ES-I3 (cell line): ENCODE measurements at regions not wholly inside any gene's neighbourhood (a gene's known extent, or its start where the extent isn't known, plus 50 kb on each side); places are given as distances from the start of the nearest gene placed in this dataset.
"Not testable (repeated sequence)": the region's sequence is repeated elsewhere in the genome, so short reads cannot be mapped to it uniquely, and the experiment has no call there.

Source experiments
- H3K36me3 ChIP-seq: 2 replicates; pipeline ENCODE4 v1.6.1; 2013; ENCODE audit warnings: mild to moderate bottlenecking, low read length, control low read depth, moderate library complexity; ENCODE audit not compliant: insufficient read depth
- H3K4me1 ChIP-seq: 2 replicates; pipeline ENCODE4 v1.6.1; 2013; ENCODE audit warnings: mild to moderate bottlenecking, control low read depth, low read length; ENCODE audit not compliant: insufficient read depth
- H3K9ac ChIP-seq: 2 replicates; pipeline ENCODE4 v1.6.1; 2013; ENCODE audit warnings: low read depth, mild to moderate bottlenecking, low read length, moderate library complexity
- H3K9me3 ChIP-seq: 2 replicates; pipeline ENCODE4 v1.6.1; 2013; ENCODE audit warnings: mild to moderate bottlenecking, low read length, moderate library complexity; ENCODE audit not compliant: control insufficient read depth, insufficient read depth

DNA sequence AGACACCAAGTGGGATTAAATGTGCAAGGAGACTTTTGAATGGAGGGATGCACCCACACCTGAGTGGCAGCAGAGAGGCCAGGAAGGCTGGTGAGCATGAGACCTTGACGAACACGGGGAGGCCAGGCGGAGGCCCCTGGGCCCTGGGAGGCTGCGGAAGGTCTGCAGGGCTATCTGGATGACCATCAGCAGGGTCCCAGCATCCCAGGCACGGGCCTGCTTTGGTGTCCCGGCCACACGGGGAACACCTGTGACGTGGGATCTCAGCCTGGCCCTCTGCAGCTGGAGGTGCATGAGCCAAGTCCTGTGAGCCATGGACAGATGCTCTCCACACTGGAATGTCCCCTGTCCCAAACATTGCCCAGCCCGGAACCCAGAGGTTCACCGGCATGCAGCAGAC, 174.0 kb upstream of the FOXD4L5 start:
- Histone ChIP-seq H3K9me3 (no peaks in the 10 kb centered on the region), H3K4me1 (no peaks in the 10 kb centered on the region), H3K36me3 (no peaks in the 10 kb centered on the region), H3K9ac (no peak overlapping the region)

DNA sequence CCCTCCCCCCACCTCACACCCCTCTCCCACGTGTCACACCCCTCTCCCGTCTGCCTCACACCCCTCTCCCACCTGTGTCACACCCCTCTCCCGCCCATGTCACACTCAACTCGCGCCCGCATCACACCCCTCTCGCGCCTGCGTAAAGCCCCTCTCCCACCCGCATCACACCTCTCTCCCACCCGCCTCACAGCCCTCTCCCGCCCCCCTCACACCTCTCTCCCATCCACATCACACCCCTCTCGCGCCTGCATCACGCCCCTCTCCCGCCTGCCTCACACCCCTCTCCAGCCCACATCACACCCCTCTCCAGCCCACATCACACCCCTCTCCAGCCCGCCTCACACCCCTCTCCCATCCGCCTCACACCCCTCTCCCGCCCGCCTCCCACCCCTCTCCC, 173.5 kb upstream of the FOXD4L5 start:
- Histone ChIP-seq H3K36me3 (no peaks in the 10 kb centered on the region), H3K9me3 (no peaks in the 10 kb centered on the region), H3K4me1 (no peaks in the 10 kb centered on the region), H3K9ac (no peak overlapping the region)

- not testable (repeated sequence) for H3K36me3 ChIP-seq, H3K9ac ChIP-seq, H3K4me1 ChIP-seq, H3K9me3 ChIP-seq
Measured at GRCh38 chr9:65456991-65457390, 172.0 kb upstream of the FOXD4L5 start.

- not testable (repeated sequence) for H3K36me3 ChIP-seq, H3K9ac ChIP-seq, H3K4me1 ChIP-seq, H3K9me3 ChIP-seq
Measured at GRCh38 chr9:65455751-65456647, 171.0 kb upstream of the FOXD4L5 start.

- H3K4me1 ChIP-seq, H3K9me3 ChIP-seq, H3K9ac ChIP-seq, H3K36me3 ChIP-seq: not testable (repeated sequence)
Measured at GRCh38 chr9:65455136-65455535, 170.1 kb upstream of the FOXD4L5 start.

DNA sequence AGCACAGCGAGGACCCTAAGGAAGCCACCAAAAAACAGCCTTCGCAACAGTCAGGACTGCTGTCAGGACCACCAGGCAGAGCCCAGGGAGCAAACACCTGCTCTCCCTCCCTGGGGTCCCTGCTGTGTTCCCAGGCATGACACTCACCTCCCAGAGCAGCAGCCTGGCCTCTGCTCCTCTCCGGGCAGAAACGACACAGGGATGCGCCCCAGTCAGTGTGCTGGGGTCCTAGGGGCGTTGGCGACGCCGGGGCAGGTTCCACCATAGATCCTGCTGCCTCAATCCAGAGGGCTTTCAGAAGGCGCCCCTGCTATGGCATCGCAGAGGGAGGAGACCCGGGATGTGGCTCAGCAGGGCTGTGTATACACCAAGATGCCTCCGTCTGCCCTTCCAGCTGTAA, 169.7 kb upstream of the FOXD4L5 start:
- not testable (repeated sequence) for H3K9me3 ChIP-seq, H3K36me3 ChIP-seq, H3K9ac ChIP-seq, H3K4me1 ChIP-seq

DNA sequence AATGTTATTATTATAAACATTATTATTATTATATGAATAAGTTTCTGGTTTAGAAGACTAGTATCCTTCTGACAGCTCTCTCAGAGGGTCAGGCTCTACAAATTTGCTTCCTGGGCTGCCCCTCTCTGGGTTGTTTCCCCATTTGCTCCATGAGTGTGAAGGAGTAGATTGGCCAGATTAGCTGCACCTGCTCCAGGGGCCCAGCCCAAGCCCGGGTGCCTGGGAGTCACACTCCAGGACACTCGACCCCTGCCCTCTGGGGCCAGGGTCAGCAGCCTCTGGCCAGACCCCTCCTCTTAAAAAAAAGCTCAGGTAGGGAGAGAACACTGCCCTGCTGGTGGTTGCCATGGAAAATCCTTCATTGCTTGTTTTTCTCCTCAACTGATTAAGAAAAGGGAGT, 169.0 kb upstream of the FOXD4L5 start:
- H3K9me3 ChIP-seq, H3K9ac ChIP-seq, H3K4me1 ChIP-seq: not testable (repeated sequence)

GRCh38 chr9:65449886-65450610, 165.0 kb upstream of the FOXD4L5 start:
- not testable (repeated sequence) for H3K4me1 ChIP-seq, H3K9ac ChIP-seq, H3K9me3 ChIP-seq, H3K36me3 ChIP-seq

More for the DNA sequence above, 169.0 kb upstream of the FOXD4L5 start:
- H3K36me3 ChIP-seq: not testable (repeated sequence)

DNA sequence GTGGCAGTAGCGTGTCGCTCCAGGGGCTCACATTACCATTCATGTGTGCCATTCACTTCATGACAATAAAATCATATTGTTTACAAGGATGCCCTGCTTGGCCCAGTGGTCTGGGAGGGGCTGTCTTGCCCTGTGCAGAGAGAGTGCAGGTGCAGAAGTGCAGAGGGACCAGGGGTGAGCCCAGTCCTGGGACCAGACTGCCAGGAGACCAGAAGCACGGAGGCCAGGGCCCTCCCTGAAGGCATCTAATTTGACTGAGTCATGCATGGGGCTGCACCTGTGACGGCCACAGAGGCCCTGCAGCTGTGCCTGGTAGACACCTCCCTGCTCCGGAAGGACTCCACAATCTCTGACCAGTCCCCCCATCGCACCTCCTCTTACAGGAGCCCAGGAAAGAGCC, 164.4 kb upstream of the FOXD4L5 start:
- Histone ChIP-seq H3K4me1 (no peaks in the 10 kb centered on the region), H3K9ac (no peak overlapping the region), H3K36me3 (no peaks in the 10 kb centered on the region), H3K9me3 (no peaks in the 10 kb centered on the region)

DNA sequence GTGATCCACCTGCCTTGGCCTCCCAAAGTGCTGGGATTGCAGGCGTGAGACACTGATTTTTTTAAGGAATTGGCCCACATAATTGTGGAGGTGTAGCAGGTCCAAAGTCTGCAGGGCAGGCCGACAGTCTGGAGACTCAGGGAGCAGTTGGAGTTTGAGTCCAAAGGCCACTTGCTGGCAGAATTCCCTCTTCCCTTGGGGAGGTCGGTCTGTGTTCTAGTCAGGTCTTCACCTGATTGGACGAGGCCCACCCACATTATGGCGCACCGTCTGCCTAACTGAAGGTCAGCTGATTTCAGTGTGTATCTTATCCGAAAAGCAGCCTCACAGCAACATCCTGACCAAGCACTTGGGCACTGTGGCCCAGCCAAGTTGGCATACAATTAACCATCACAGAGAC, 162.1 kb upstream of the FOXD4L5 start:
- not testable (repeated sequence) for H3K4me1 ChIP-seq, H3K36me3 ChIP-seq, H3K9ac ChIP-seq, H3K9me3 ChIP-seq

DNA sequence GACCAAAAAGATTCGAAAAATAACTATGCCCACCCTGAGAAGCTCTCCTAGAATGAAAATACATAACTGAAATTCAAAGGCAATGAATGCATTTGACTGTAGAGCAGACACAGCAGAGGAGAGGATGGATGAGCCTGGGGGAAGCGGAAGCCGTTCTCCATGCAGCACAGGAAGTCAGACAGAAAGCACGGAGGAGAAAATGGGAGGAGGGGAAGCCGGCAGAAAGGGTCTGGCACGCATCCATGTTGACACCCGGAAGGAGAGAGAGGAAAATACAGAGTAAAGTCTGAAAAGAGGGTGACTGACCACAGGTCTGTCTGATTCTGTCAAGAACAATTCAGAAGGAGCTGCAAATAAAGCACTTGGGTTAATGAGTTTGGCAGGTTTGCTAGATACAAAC, 161.0 kb upstream of the FOXD4L5 start:
- H3K9ac ChIP-seq, H3K9me3 ChIP-seq, H3K4me1 ChIP-seq, H3K36me3 ChIP-seq: not testable (repeated sequence)

- no peaks in the 10 kb centered on the region for H3K36me3 ChIP-seq
- no peaks in the 10 kb centered on the region for H3K4me1 ChIP-seq
- no peaks in the 10 kb centered on the region for H3K9me3 ChIP-seq
- H3K9ac ChIP-seq: no peak overlapping the region
Measured at GRCh38 chr9:65444943-65445342, 159.9 kb upstream of the FOXD4L5 start.

GRCh38 chr9:65442116-65442515, 157.1 kb upstream of the FOXD4L5 start:
- H3K4me1 ChIP-seq, H3K9me3 ChIP-seq, H3K9ac ChIP-seq, H3K36me3 ChIP-seq: not testable (repeated sequence)

DNA sequence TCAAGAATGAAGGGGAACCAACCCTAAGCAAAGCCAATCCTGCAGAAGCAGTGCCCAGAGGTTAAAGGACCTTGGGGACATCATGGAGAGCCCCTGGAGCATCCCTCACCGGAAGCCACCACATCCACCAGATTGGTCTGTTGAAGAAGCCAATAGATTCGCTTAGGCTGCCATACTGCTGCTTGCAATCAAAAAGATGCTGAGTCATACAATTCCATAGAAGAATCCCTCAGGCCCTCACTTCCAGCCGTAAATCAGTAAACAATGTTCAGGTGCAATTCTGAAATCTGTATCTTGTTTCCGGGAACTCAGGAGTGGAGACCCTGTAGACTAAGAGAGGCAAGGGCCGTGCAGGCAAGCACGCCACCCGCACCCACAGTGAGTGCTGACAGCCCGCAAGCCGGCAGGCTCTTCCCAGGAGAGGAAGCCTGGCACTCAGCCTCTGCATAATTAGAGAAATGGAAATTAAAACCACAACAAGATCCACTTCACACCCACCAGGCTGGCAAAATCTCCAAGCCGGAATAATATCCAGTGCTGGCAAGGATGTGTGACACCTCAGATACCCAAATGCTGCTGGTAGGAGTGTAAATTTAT, 156.4 kb upstream of the FOXD4L5 start:
- not testable (repeated sequence) for H3K9me3 ChIP-seq, H3K4me1 ChIP-seq, H3K36me3 ChIP-seq, H3K9ac ChIP-seq

DNA sequence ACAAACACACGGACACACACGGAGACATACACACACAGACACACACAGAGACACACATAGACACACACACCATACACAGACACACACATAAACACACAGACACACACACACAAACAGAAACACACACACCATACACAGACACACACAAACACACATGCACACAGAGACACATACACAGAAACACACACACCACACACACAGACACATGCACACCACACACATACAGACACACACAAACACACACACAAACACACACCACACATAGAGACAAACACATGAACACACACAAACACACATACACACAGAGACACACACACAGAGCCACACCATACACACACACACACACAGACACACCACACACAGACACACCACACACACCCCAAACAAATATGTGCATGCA, 152.7 kb upstream of the FOXD4L5 start:
- Histone ChIP-seq H3K36me3 (no peaks in the 10 kb centered on the region), H3K4me1 (no peaks in the 10 kb centered on the region), H3K9me3 (no peaks in the 10 kb centered on the region), H3K9ac (no peak overlapping the region)
